ENCODE measurements at regions not wholly inside any gene's neighbourhood (a gene's known extent, or its start where the extent isn't known, plus 50 kb on each side); places are given as distances from the start of the nearest gene placed in this dataset.

GRCh38 chr3:34777386-34777785, 861.9 kb upstream of the ARPP21 start:
- TF ChIP-seq CTCF (IDR thresholded peaks at IDR 0.05; ENCODE audit: unreplicated experiment) = no peak
- H3K4me3 Mint-ChIP-seq (ENCODE audit: low read depth) = no peak overlapping the region
- H3K36me3 Mint-ChIP-seq (ENCODE audit: insufficient read depth) = no peaks in the 10 kb centered on the region

GRCh38 chr3:34779092-34779491, 860.2 kb upstream of the ARPP21 start:
- no peak for DNase-seq (ENCODE audit: low spot score, unreplicated experiment)

More at GRCh38 chr3:34777386-34777785, 861.9 kb upstream of the ARPP21 start:
- DNase-seq (ENCODE audit: low spot score, unreplicated experiment) = no peak
- Mint-ChIP-seq H3K27me3 (no peaks in the 10 kb centered on the region), H3K27ac (no peak overlapping the region), H3K9me3 (ENCODE audit: low read depth) (no peaks in the 10 kb centered on the region), H3K4me1 (ENCODE audit: low read depth) (peaks cover 3% of the 10 kb centered on the region)

GRCh38 chr3:34780294-34780693, 859.0 kb upstream of the ARPP21 start:
- DNase-seq (ENCODE audit: low spot score, unreplicated experiment) = no peak

More at GRCh38 chr3:34779092-34779491, 860.2 kb upstream of the ARPP21 start:
- H3K27me3 Mint-ChIP-seq = no peaks in the 10 kb centered on the region
- no peak for TF ChIP-seq CTCF (IDR thresholded peaks at IDR 0.05; ENCODE audit: unreplicated experiment)
- no peak overlapping the region for H3K27ac Mint-ChIP-seq
- no peaks in the 10 kb centered on the region for H3K36me3 Mint-ChIP-seq (ENCODE audit: insufficient read depth)
- H3K9me3 Mint-ChIP-seq (ENCODE audit: low read depth) = no peaks in the 10 kb centered on the region
- H3K4me1 Mint-ChIP-seq (ENCODE audit: low read depth) = peaks cover 3% of the 10 kb centered on the region
- no peak overlapping the region for H3K4me3 Mint-ChIP-seq (ENCODE audit: low read depth)

GRCh38 chr3:34780973-34781372, 858.4 kb upstream of the ARPP21 start:
- Mint-ChIP-seq H3K36me3 (ENCODE audit: insufficient read depth) (no peaks in the 10 kb centered on the region), H3K27ac (no peak overlapping the region), H3K27me3 (no peaks in the 10 kb centered on the region), H3K4me3 (ENCODE audit: low read depth) (no peak overlapping the region), H3K4me1 (ENCODE audit: low read depth) (peaks cover 3% of the 10 kb centered on the region), H3K9me3 (ENCODE audit: low read depth) (no peaks in the 10 kb centered on the region)
- TF ChIP-seq CTCF (IDR thresholded peaks at IDR 0.05; ENCODE audit: unreplicated experiment) = no peak
- DNase-seq (ENCODE audit: low spot score, unreplicated experiment) = no peak

More at GRCh38 chr3:34780294-34780693, 859.0 kb upstream of the ARPP21 start:
- Mint-ChIP-seq H3K4me3 (ENCODE audit: low read depth) (no peak overlapping the region), H3K36me3 (ENCODE audit: insufficient read depth) (no peaks in the 10 kb centered on the region), H3K27me3 (no peaks in the 10 kb centered on the region), H3K4me1 (ENCODE audit: low read depth) (peaks cover 3% of the 10 kb centered on the region), H3K9me3 (ENCODE audit: low read depth) (no peaks in the 10 kb centered on the region), H3K27ac (no peak overlapping the region)
- no peak for TF ChIP-seq CTCF (IDR thresholded peaks at IDR 0.05; ENCODE audit: unreplicated experiment)

- no peaks in the 10 kb centered on the region for H3K9me3 Mint-ChIP-seq (ENCODE audit: low read depth)
- no peak overlapping the region for H3K27ac Mint-ChIP-seq
- H3K4me1 Mint-ChIP-seq (ENCODE audit: low read depth) = peaks cover 3% of the 10 kb centered on the region
- no peak overlapping the region for H3K4me3 Mint-ChIP-seq (ENCODE audit: low read depth)
- H3K27me3 Mint-ChIP-seq = no peaks in the 10 kb centered on the region
- H3K36me3 Mint-ChIP-seq (ENCODE audit: insufficient read depth) = no peaks in the 10 kb centered on the region
- TF ChIP-seq CTCF (IDR thresholded peaks at IDR 0.05; ENCODE audit: unreplicated experiment) = no peak
- no peak for DNase-seq (ENCODE audit: low spot score, unreplicated experiment)
These were observed 856.5 kb upstream of the ARPP21 start for GRCh38 chr3:34782871-34783270.
